Calu3 (cell line): ENCODE measurements at regions not wholly inside any gene's neighbourhood (a gene's known extent, or its start where the extent isn't known, plus 50 kb on each side); places are given as distances from the start of the nearest gene placed in this dataset.

Experiments
- BruUV-seq: library from RNA; stranded (reverse); fragments of 400-500 nt; replicated peaks from 2 replicates; lab custom pipeline; 2021; lab: Mats Ljungman, UMichigan
- CTCF ChIA-PET: fragments of 300-600 bp; sonication (Branson Sonifier 250); formaldehyde crosslinking; loops from one replicate; lab custom pipeline; 2022; ENCODE audit warnings: antibody characterized with exemption; lab: Charles Lee
- DNase-seq: peaks from one replicate; pipeline ENCODE4 v3.0.0; 2022
- H3K27ac Mint-ChIP-seq: one replicate; pipeline ENCODE4 v1.8.0; 2022; ENCODE audit warnings: mixed read lengths; ENCODE audit not compliant: unreplicated experiment
- H3K27me3 Mint-ChIP-seq: one replicate; pipeline ENCODE4 v1.8.0; 2022; ENCODE audit warnings: mixed read lengths; ENCODE audit not compliant: unreplicated experiment
- H3K36me3 Mint-ChIP-seq: one replicate; pipeline ENCODE4 v1.8.0; 2022; ENCODE audit warnings: mild to moderate bottlenecking, moderate library complexity, mixed read lengths; ENCODE audit not compliant: insufficient read depth, unreplicated experiment
- H3K4me1 Mint-ChIP-seq: one replicate; pipeline ENCODE4 v1.8.0; 2022; ENCODE audit warnings: mild to moderate bottlenecking, low read depth, mixed read lengths; ENCODE audit not compliant: unreplicated experiment
- H3K4me3 Mint-ChIP-seq: one replicate; pipeline ENCODE4 v1.8.0; 2022; ENCODE audit warnings: mild to moderate bottlenecking, low read depth, moderate library complexity, mixed read lengths; ENCODE audit not compliant: unreplicated experiment
- H3K9me3 Mint-ChIP-seq: one replicate; pipeline ENCODE4 v1.8.0; 2022; ENCODE audit warnings: low read depth, mixed read lengths; ENCODE audit not compliant: unreplicated experiment
- intact Hi-C: fragments of 100-400 bp; cut with micrococcal nuclease; formaldehyde crosslinking; loops from one replicate; pipeline ENCODE4 v1.10.0; 2022; ENCODE audit not compliant: unreplicated experiment
- TF ChIP-seq, protein P1 (sequence below): fragments of 200-600 bp; IDR thresholded peaks from one replicate; pipeline ENCODE4 v1.8.0; 2022; ENCODE audit warnings: antibody characterized with exemption; ENCODE audit not compliant: unreplicated experiment

DNA sequence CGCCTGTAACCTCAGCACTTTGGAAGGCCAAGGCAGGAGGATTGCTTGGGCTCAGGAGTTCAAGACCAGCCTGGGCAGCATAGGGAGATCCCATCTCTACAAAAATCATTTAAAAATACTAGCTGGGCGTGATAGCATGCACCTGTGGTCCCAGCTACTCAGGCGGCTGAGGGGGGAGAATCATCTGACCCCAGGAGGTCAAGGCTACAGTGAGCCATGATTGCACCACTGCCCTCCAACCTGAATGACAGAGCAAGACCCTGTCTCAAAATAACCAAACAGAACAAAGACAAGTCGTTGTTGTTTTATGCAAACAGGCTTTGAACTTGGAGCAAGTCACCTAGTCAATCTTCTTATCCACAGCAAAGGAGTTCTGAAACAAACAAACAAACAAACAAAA is 82.0 kb upstream of the AKAP13 start:
- H3K4me1 Mint-ChIP-seq: peaks cover 20% of the 10 kb centered on the region
- DNase-seq: no peak
- no peak overlapping the region for H3K4me3 Mint-ChIP-seq
- H3K9me3 Mint-ChIP-seq: no peaks in the 10 kb centered on the region
- H3K36me3 Mint-ChIP-seq: no peaks in the 10 kb centered on the region
- CTCF ChIA-PET: interaction anchor here (0.6 kb wide), 1 partner anchor 395 kb away, joined by 3 read pairs; no protein-coding TSS in a partner anchor
- H3K27ac Mint-ChIP-seq: no peak overlapping the region
- intact Hi-C loops: loop anchor here (5.0 to 10.0 kb wide), 7 partner anchors 184 to 539 kb away; no protein-coding TSS in a partner anchor
- BruUV-seq: no TSS peak
- no peaks in the 10 kb centered on the region for H3K27me3 Mint-ChIP-seq
- TF ChIP-seq, protein P1, sequence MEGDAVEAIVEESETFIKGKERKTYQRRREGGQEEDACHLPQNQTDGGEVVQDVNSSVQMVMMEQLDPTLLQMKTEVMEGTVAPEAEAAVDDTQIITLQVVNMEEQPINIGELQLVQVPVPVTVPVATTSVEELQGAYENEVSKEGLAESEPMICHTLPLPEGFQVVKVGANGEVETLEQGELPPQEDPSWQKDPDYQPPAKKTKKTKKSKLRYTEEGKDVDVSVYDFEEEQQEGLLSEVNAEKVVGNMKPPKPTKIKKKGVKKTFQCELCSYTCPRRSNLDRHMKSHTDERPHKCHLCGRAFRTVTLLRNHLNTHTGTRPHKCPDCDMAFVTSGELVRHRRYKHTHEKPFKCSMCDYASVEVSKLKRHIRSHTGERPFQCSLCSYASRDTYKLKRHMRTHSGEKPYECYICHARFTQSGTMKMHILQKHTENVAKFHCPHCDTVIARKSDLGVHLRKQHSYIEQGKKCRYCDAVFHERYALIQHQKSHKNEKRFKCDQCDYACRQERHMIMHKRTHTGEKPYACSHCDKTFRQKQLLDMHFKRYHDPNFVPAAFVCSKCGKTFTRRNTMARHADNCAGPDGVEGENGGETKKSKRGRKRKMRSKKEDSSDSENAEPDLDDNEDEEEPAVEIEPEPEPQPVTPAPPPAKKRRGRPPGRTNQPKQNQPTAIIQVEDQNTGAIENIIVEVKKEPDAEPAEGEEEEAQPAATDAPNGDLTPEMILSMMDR: no peak

DNA sequence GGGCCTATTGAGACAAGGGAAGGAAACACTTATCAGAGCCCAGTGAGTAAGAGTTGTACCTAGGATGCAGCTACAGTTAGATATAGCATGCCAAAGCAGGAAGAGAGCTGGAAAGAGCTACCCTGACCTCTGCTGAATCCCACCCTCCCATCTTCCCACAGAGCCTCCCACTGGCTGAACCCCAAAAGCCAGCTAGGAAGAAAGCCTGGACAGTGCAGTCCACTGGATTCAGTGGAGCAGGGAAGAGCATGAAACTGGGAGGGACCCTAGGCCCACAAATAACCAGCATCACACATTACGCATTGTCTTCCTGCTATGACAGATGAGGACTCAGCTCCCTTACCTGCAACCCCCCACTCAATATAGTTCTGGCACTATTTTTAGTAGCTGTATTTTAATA is 81.5 kb upstream of the AKAP13 start:
- Mint-ChIP-seq H3K27me3 (no peaks in the 10 kb centered on the region), H3K4me3 (no peak overlapping the region), H3K4me1 (peaks cover 20% of the 10 kb centered on the region), H3K9me3 (no peaks in the 10 kb centered on the region), H3K36me3 (no peaks in the 10 kb centered on the region), H3K27ac (no peak overlapping the region)
- intact Hi-C loops: loop anchor here (5.0 to 10.0 kb wide), 7 partner anchors 183 to 538 kb away; no protein-coding TSS in a partner anchor
- CTCF ChIA-PET: interaction anchor here (0.6 kb wide), 1 partner anchor 113 kb away, joined by 3 read pairs; no protein-coding TSS in a partner anchor
- DNase-seq: no peak
- no TSS peak for BruUV-seq
- TF ChIP-seq, protein P1: no peak

DNA sequence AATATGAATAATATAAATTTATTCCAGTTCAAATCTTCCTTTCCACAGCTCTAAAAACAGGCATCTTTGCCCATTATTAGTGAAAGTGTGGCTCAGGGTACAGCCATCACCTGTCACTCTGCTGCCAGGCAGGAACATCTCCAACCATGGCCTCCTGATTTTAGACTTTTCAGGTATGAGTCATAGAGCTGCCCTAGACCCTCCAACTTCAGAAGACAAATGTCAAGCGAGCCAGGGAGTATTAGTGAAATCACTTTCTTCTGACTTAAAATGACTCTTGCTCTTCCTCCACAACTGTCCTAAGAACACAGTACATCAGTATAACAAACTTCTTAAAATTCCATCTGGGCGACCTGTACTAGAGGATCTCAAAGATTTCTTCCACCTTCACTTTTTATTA is 78.1 kb upstream of the AKAP13 start:
- DNase-seq: no peak
- Mint-ChIP-seq H3K27ac (no peak overlapping the region), H3K27me3 (no peaks in the 10 kb centered on the region), H3K9me3 (no peaks in the 10 kb centered on the region), H3K4me3 (no peak overlapping the region), H3K4me1 (peaks cover 7% of the 10 kb centered on the region), H3K36me3 (no peaks in the 10 kb centered on the region)
- TF ChIP-seq, protein P1: no peak
- intact Hi-C loops: no loop called here
- CTCF ChIA-PET: no interaction called here
- BruUV-seq: no TSS peak

DNA sequence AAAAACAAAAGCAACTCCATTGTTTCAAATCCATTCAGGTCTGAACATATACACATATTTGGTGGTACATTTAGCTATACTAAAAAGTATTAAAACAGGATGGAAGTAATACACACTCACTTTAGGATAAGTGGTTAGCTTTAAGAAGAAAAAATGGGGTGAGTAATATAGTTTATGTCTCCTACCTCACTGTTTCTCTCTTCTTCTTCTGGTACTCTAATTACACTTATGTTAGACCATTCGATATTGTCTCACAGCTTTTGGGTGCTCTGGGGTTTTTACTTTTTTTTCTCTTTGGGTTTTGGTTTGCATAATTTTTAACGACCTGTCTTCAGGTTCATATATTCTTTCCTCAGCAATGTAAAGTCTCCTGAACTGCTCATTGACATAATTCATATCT is 75.4 kb upstream of the AKAP13 start:
- Mint-ChIP-seq H3K27me3 (no peaks in the 10 kb centered on the region), H3K4me3 (no peak overlapping the region), H3K27ac (no peak overlapping the region), H3K36me3 (no peaks in the 10 kb centered on the region), H3K9me3 (no peaks in the 10 kb centered on the region), H3K4me1 (no peaks in the 10 kb centered on the region)
- CTCF ChIA-PET: no interaction called here
- no TSS peak for BruUV-seq
- no peak for DNase-seq
- intact Hi-C loops: no loop called here
- TF ChIP-seq, protein P1: no peak
